Osteoblast (primary cell): ENCODE measurements at regions not wholly inside any gene's neighbourhood (a gene's known extent, or its start where the extent isn't known, plus 50 kb on each side); places are given as distances from the start of the nearest gene placed in this dataset.

ENCODE experiments used
- DNase-seq: peaks from one replicate; pipeline ENCODE4 v3.0.0; 2011; ENCODE audit warnings: low spot score, mixed read lengths; ENCODE audit not compliant: insufficient read length; ENCODE audit errors: missing footprints
- H2AFZ ChIP-seq: 2 replicates; pipeline ENCODE4 v1.6.0; 2011; ENCODE audit warnings: mild to moderate bottlenecking, low read length
- H3K27ac ChIP-seq: 2 replicates; pipeline ENCODE4 v1.5.1; 2011; ENCODE audit warnings: mild to moderate bottlenecking, low read depth, low read length, moderate library complexity
- H3K27me3 ChIP-seq: 2 replicates; pipeline ENCODE4 v1.6.0; 2012; ENCODE audit warnings: mild to moderate bottlenecking, control low read depth, inconsistent platforms, low read length, moderate library complexity; ENCODE audit not compliant: insufficient read depth
- H3K36me3 ChIP-seq: 2 replicates; pipeline ENCODE4 v1.5.1; 2011; ENCODE audit warnings: mild to moderate bottlenecking, low read length, control low read depth, moderate library complexity; ENCODE audit not compliant: insufficient read depth
- H3K4me1 ChIP-seq: 2 replicates; pipeline ENCODE4 v1.5.1; 2011; ENCODE audit warnings: mild to moderate bottlenecking, low read length, control low read depth, moderate library complexity; ENCODE audit not compliant: insufficient read depth
- H3K4me2 ChIP-seq: 2 replicates; pipeline ENCODE4 v1.6.0; 2011; ENCODE audit warnings: mild to moderate bottlenecking, low read length; ENCODE audit not compliant: insufficient read depth
- H3K4me3 ChIP-seq: fragments of 200-600 bp; sonication (generic); 3 replicates; pipeline ENCODE4 v1.5.1; 2012; ENCODE audit warnings: mild to moderate bottlenecking, low read length, inconsistent platforms; ENCODE audit not compliant: insufficient read depth
- H3K79me2 ChIP-seq: 2 replicates; pipeline ENCODE4 v1.6.0; 2012; ENCODE audit warnings: mild to moderate bottlenecking, low read length, control low read depth, inconsistent platforms; ENCODE audit not compliant: insufficient read depth
- H3K9me3 ChIP-seq: 2 replicates; pipeline ENCODE4 v1.5.1; 2011; ENCODE audit warnings: low read depth, low read length, control low read depth
- H4K20me1 ChIP-seq: 2 replicates; pipeline ENCODE4 v1.6.0; 2012; ENCODE audit warnings: mild to moderate bottlenecking, low read length, control low read depth; ENCODE audit not compliant: insufficient read depth
- TF ChIP-seq, protein P1 (sequence below): IDR thresholded peaks from 2 replicates; pipeline ENCODE4 v1.5.1; 2011; ENCODE audit warnings: mild to moderate bottlenecking, low read depth, low read length, moderate library complexity; ENCODE audit errors: extremely low read depth

DNA sequence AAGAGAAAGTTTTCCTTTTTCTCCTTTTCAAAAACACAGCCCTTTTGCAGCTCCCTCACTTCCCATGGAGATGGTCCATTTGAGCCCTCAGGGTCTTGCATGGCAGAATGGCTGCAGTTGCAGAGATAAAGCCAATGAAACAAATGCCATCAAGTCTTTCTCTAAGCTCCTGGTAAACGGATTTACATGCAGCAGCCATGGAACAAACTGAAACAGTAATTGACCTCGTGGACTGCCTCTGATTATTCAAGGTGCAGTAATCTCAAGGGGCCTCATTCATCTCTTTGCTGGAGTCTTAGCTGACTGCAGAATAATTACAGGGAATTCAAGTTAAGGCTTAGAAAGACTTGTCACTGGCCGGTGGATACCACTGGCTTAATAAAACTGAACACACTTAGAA is 125.1 kb downstream of the SQOR start:
- no peak for DNase-seq
- no peaks in the 10 kb centered on the region for H3K36me3 ChIP-seq
- H3K9me3 ChIP-seq, result no peaks in the 10 kb centered on the region
- H2AFZ ChIP-seq, result no peak overlapping the region
- H3K79me2 ChIP-seq, result no peaks in the 10 kb centered on the region
- no peaks in the 10 kb centered on the region for H3K27me3 ChIP-seq
- no peak overlapping the region for H3K4me2 ChIP-seq
- no peaks in the 10 kb centered on the region for H4K20me1 ChIP-seq
- no peak overlapping the region for H3K4me3 ChIP-seq
- H3K4me1 ChIP-seq, result no peaks in the 10 kb centered on the region
- TF ChIP-seq, protein P1, sequence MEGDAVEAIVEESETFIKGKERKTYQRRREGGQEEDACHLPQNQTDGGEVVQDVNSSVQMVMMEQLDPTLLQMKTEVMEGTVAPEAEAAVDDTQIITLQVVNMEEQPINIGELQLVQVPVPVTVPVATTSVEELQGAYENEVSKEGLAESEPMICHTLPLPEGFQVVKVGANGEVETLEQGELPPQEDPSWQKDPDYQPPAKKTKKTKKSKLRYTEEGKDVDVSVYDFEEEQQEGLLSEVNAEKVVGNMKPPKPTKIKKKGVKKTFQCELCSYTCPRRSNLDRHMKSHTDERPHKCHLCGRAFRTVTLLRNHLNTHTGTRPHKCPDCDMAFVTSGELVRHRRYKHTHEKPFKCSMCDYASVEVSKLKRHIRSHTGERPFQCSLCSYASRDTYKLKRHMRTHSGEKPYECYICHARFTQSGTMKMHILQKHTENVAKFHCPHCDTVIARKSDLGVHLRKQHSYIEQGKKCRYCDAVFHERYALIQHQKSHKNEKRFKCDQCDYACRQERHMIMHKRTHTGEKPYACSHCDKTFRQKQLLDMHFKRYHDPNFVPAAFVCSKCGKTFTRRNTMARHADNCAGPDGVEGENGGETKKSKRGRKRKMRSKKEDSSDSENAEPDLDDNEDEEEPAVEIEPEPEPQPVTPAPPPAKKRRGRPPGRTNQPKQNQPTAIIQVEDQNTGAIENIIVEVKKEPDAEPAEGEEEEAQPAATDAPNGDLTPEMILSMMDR, result no peak
- no peak overlapping the region for H3K27ac ChIP-seq

DNA sequence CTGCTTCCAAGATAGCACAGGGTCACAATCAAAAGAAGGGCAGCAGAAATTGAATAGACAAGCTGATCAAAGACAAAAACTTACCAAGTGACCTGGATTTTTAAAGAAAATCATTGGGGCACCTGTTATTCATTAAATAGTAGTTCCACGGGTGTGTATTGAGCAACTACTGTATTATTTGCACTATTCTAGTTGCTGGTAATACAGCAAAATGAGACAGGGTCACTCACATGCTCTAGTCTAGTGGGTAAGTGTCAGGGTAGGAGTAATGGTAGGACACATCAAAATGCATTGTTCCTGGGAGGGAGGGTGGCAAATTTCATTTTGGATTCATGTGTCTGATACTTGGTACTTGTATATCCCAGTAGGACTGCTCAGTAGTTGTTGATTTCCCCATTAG is 127.9 kb downstream of the SQOR start:
- Histone ChIP-seq H3K36me3 (no peaks in the 10 kb centered on the region), H3K27me3 (no peaks in the 10 kb centered on the region), H3K4me2 (no peak overlapping the region), H3K9me3 (no peaks in the 10 kb centered on the region), H3K4me1 (no peaks in the 10 kb centered on the region), H3K27ac (no peak overlapping the region), H2AFZ (no peak overlapping the region), H4K20me1 (no peaks in the 10 kb centered on the region), H3K4me3 (no peak overlapping the region), H3K79me2 (no peaks in the 10 kb centered on the region)
- DNase-seq, result no peak
- TF ChIP-seq, protein P1, result no peak

DNA sequence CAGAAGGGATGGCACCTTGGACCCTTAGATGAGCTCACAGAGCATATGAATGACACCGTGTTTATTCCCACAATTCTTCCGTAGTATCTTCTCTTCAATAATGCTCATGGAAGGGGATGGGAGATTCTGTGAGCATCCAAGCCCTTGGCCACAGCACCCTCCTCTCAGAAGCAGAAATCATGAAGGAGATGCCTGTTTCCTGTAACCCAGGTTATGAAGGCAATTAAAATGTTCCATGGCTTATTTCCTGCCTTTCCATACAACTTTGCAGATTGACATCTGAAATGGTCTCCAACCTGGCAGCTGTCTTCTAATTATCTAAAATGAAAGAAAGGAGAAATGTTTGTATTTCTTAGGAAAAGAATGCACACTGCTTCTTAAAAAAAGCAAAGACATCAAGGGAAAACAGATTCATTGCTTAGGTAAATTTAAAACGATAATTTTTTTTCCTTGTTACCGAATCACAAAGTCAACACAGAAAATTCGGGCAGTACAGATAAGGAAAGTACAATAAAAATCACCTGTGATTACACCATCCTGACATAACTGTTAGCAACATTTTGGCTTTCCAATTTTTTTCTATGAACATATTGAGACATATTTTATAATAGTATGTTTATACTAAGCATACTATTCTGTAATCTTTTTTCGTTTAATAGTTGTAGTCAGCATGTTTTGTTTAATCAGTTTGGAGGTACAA is 128.5 kb downstream of the SQOR start:
- Histone ChIP-seq H3K4me2 (no peak overlapping the region), H3K79me2 (no peaks in the 10 kb centered on the region), H3K4me1 (no peaks in the 10 kb centered on the region), H2AFZ (no peak overlapping the region), H3K27me3 (no peaks in the 10 kb centered on the region), H4K20me1 (no peaks in the 10 kb centered on the region), H3K9me3 (no peaks in the 10 kb centered on the region), H3K4me3 (no peak overlapping the region), H3K27ac (no peak overlapping the region), H3K36me3 (no peaks in the 10 kb centered on the region)
- TF ChIP-seq, protein P1, result no peak
- DNase-seq, result no peak

DNA sequence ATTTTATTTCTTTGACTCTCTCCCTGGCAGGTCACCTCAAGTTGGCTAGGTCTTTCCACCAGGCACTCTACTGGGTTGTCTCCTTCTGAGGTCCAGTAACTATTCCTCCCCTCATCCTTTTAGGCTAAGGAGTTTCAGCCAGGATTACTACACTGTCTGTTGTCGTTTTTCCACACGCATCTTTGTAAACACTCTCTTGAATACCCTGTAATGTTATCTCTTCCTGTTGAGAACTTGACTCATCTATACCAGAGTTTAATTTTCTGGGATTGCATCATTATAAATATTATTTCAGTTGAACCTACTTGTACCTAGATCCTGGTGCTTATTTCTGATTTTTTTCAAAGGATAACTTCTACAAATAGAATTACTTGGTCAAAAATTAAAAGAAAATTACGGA is 138.3 kb downstream of the SQOR start:
- no peaks in the 10 kb centered on the region for H3K79me2 ChIP-seq
- no peaks in the 10 kb centered on the region for H3K36me3 ChIP-seq
- peak; percentile 43 for DNase-seq
- no peaks in the 10 kb centered on the region for H3K27me3 ChIP-seq
- H3K4me3 ChIP-seq, result no peak overlapping the region
- no peaks in the 10 kb centered on the region for H3K9me3 ChIP-seq
- no peaks in the 10 kb centered on the region for H4K20me1 ChIP-seq
- TF ChIP-seq, protein P1, result no peak
- H3K4me2 ChIP-seq, result no peak overlapping the region
- no peak overlapping the region for H3K27ac ChIP-seq
- no peak overlapping the region for H2AFZ ChIP-seq
- no peaks in the 10 kb centered on the region for H3K4me1 ChIP-seq
